ENCODE measurements at regions not wholly inside any gene's neighbourhood (a gene's known extent, or its start where the extent isn't known, plus 50 kb on each side); places are given as distances from the start of the nearest gene placed in this dataset.

- DNase-seq (ENCODE audit: low read depth, low spot score) (no peak), ATAC-seq (no peak)
- Histone ChIP-seq H3K9me3 (ENCODE audit: control insufficient read depth, insufficient read depth, low read depth, low read length) (no peaks in the 10 kb centered on the region), H3K27me3 (ENCODE audit: control insufficient read depth, insufficient read depth, low read length) (no peaks in the 10 kb centered on the region), H3K4me3 (ENCODE audit: low read depth in 2 of 2, low read length in 2 of 2) (no peak overlapping the region), H3K4me1 (ENCODE audit: control insufficient read depth, insufficient read depth, low read length) (no peaks in the 10 kb centered on the region), H3K36me3 (ENCODE audit: control insufficient read depth, insufficient read depth, low read length) (no peaks in the 10 kb centered on the region), H3K27ac (ENCODE audit: low read length) (no peak overlapping the region)
- intact Hi-C loops (cut with micrococcal nuclease; ENCODE audit: unreplicated experiment), result no loop called here
- no TSS peak for BruUV-seq (replicated peaks)
- ChIA-PET POLR2A (no interaction called here), CTCF (no interaction called here)
- TF ChIP-seq POLR2AphosphoS5 (IDR thresholded peaks at IDR 0.05; ENCODE audit: low read depth, low read length) (no peak), CTCF (IDR thresholded peaks at IDR 0.05) (no peak), SIN3A (IDR thresholded peaks at IDR 0.05; ENCODE audit: borderline replicate concordance, insufficient read depth, low read depth, low read length) (no peak), TCF7L2 (IDR thresholded peaks at IDR 0.05; ENCODE audit: low read depth, low read length) (no peak)
- TF ChIP-seq, protein P1, sequence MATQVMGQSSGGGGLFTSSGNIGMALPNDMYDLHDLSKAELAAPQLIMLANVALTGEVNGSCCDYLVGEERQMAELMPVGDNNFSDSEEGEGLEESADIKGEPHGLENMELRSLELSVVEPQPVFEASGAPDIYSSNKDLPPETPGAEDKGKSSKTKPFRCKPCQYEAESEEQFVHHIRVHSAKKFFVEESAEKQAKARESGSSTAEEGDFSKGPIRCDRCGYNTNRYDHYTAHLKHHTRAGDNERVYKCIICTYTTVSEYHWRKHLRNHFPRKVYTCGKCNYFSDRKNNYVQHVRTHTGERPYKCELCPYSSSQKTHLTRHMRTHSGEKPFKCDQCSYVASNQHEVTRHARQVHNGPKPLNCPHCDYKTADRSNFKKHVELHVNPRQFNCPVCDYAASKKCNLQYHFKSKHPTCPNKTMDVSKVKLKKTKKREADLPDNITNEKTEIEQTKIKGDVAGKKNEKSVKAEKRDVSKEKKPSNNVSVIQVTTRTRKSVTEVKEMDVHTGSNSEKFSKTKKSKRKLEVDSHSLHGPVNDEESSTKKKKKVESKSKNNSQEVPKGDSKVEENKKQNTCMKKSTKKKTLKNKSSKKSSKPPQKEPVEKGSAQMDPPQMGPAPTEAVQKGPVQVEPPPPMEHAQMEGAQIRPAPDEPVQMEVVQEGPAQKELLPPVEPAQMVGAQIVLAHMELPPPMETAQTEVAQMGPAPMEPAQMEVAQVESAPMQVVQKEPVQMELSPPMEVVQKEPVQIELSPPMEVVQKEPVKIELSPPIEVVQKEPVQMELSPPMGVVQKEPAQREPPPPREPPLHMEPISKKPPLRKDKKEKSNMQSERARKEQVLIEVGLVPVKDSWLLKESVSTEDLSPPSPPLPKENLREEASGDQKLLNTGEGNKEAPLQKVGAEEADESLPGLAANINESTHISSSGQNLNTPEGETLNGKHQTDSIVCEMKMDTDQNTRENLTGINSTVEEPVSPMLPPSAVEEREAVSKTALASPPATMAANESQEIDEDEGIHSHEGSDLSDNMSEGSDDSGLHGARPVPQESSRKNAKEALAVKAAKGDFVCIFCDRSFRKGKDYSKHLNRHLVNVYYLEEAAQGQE (IDR thresholded peaks at IDR 0.05; ENCODE audit: insufficient read depth in 1 of 2, low read depth in 2 of 2, low read length in 1 of 2), result no peak
- in situ Hi-C loops (cut with HindIII; ENCODE audit: low pct_unique_long_range_greater_than_20kb, low sequenced_read_pairs), result no loop called here
These were observed 73.8 kb upstream of the SGCD start for GRCh38 chr5:156253130-156253529.

DNA sequence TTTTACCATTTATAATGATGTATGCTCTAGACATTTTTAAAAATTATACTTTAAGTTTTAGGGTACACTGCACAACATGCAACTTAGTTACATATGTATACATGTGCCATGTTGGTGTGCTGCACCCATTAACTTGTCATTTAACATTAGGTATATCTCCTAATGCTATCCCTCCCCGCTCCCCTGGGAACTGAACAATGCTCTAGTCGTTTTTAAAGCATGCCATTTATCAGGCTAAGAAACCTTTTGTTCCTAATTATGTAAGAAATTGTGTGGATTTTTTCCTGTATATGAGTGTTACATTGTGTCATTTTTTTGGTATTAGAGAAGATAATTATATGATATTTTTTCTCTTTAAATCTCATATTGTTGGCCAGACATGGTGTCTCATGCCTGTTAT lies 72.8 kb upstream of the SGCD start:
- H3K4me3 ChIP-seq (ENCODE audit: low read depth in 2 of 2, low read length in 2 of 2), result no peak overlapping the region
- no peak for TF ChIP-seq SIN3A (IDR thresholded peaks at IDR 0.05; ENCODE audit: borderline replicate concordance, insufficient read depth, low read depth, low read length)
- TF ChIP-seq, protein P1 (IDR thresholded peaks at IDR 0.05; ENCODE audit: insufficient read depth in 1 of 2, low read depth in 2 of 2, low read length in 1 of 2), result no peak
- TF ChIP-seq CTCF (IDR thresholded peaks at IDR 0.05), result no peak
- no peak for TF ChIP-seq TCF7L2 (IDR thresholded peaks at IDR 0.05; ENCODE audit: low read depth, low read length)
- TF ChIP-seq POLR2AphosphoS5 (IDR thresholded peaks at IDR 0.05; ENCODE audit: low read depth, low read length), result no peak
- no TSS peak for BruUV-seq (replicated peaks)
- no peak for ATAC-seq
- no peak overlapping the region for H3K27ac ChIP-seq (ENCODE audit: low read length)
- H3K36me3 ChIP-seq (ENCODE audit: control insufficient read depth, insufficient read depth, low read length), result no peaks in the 10 kb centered on the region
- intact Hi-C loops (cut with micrococcal nuclease; ENCODE audit: unreplicated experiment) (no loop called here), in situ Hi-C loops (cut with HindIII; ENCODE audit: low pct_unique_long_range_greater_than_20kb, low sequenced_read_pairs) (no loop called here)
- no peak for DNase-seq (ENCODE audit: low read depth, low spot score)
- H3K9me3 ChIP-seq (ENCODE audit: control insufficient read depth, insufficient read depth, low read depth, low read length), result no peaks in the 10 kb centered on the region
- ChIA-PET POLR2A (no interaction called here), CTCF (no interaction called here)
- H3K27me3 ChIP-seq (ENCODE audit: control insufficient read depth, insufficient read depth, low read length), result no peaks in the 10 kb centered on the region
- no peaks in the 10 kb centered on the region for H3K4me1 ChIP-seq (ENCODE audit: control insufficient read depth, insufficient read depth, low read length)
